Mesenchymal stem cell (in vitro differentiated cells and primary cell): ENCODE measurements at regions not wholly inside any gene's neighbourhood (a gene's known extent, or its start where the extent isn't known, plus 50 kb on each side); places are given as distances from the start of the nearest gene placed in this dataset.

ENCODE experiments used
- DNase-seq: peaks from one replicate; pipeline ENCODE4 v3.0.0-alpha.2; 2013
- H2AFZ ChIP-seq: one replicate; pipeline ENCODE4 v1.6.1; 2013; ENCODE audit warnings: low read depth, mild to moderate bottlenecking, control low read depth, inconsistent platforms, low read length, moderate library complexity
- H2AK5ac ChIP-seq: 2 replicates; pipeline ENCODE4 v1.6.1; 2013; ENCODE audit warnings: low read length, moderate library complexity, mild to moderate bottlenecking, inconsistent platforms; ENCODE audit not compliant: severe bottlenecking
- H2BK120ac ChIP-seq: one replicate; pipeline ENCODE4 v1.6.1; 2013; ENCODE audit warnings: low read depth, mild to moderate bottlenecking, inconsistent platforms, low read length, moderate library complexity
- H2BK12ac ChIP-seq, 2 experiments: one replicate each; pipeline ENCODE4 v1.6.1; 2013; ENCODE audit warnings: inconsistent platforms in 2 of 2, low read length in 2 of 2, mild to moderate bottlenecking in 2 of 2, moderate library complexity in 2 of 2, control low read depth in 1 of 2
- H2BK15ac ChIP-seq: one replicate; pipeline ENCODE4 v1.6.1; 2013; ENCODE audit warnings: mild to moderate bottlenecking, low read depth, inconsistent platforms; ENCODE audit not compliant: poor library complexity, severe bottlenecking
- H2BK5ac ChIP-seq: 2 replicates; pipeline ENCODE4 v1.6.1; 2013; ENCODE audit warnings: low read depth, mild to moderate bottlenecking, low read length, control low read depth, inconsistent platforms; ENCODE audit not compliant: poor library complexity, severe bottlenecking
- H3K14ac ChIP-seq, 2 experiments: one replicate each; pipeline ENCODE4 v1.6.1; 2013; ENCODE audit warnings: inconsistent platforms in 2 of 2, low read length in 2 of 2, control low read depth in 1 of 2, mild to moderate bottlenecking in 1 of 2, moderate library complexity in 1 of 2
- H3K18ac ChIP-seq, 2 experiments: one replicate each; pipeline ENCODE4 v1.6.1; 2013; ENCODE audit warnings: inconsistent platforms in 2 of 2, low read length in 2 of 2, control low read depth in 1 of 2, low read depth in 1 of 2, mild to moderate bottlenecking in 1 of 2
- H3K23ac ChIP-seq, 2 experiments: one replicate each; pipeline ENCODE4 v1.6.1; 2013; ENCODE audit warnings: inconsistent platforms in 2 of 2, low read length in 2 of 2, mild to moderate bottlenecking in 2 of 2, moderate library complexity in 2 of 2, control low read depth in 1 of 2
- H3K27ac ChIP-seq: 2 replicates; pipeline ENCODE4 v1.5.1; 2013; ENCODE audit warnings: mild to moderate bottlenecking, moderate library complexity, low read length, control low read depth, inconsistent platforms; ENCODE audit not compliant: poor library complexity, severe bottlenecking
- H3K27me3 ChIP-seq, 2 experiments: 2 replicates each; pipeline versions ENCODE4 v1.6.1 to v1.7.0; 2013; ENCODE audit warnings: low read length in 2 of 2, mild to moderate bottlenecking in 2 of 2, moderate library complexity in 2 of 2, control low read depth in 1 of 2, inconsistent platforms in 1 of 2; ENCODE audit not compliant: control insufficient read depth in 1 of 2, insufficient read depth in 1 of 2
- H3K36me3 ChIP-seq, 2 experiments: 2 replicates each; pipeline versions ENCODE4 v1.6.1 to v1.7.0; 2013; ENCODE audit warnings: low read length in 2 of 2, control low read depth in 1 of 2, inconsistent platforms in 1 of 2, low read depth in 1 of 2, mild to moderate bottlenecking in 1 of 2; ENCODE audit not compliant: insufficient read depth in 2 of 2, control insufficient read depth in 1 of 2
- H3K4ac ChIP-seq, 2 experiments: one replicate each; pipeline ENCODE4 v1.6.1; 2013; ENCODE audit warnings: inconsistent platforms in 2 of 2, low read length in 2 of 2, mild to moderate bottlenecking in 2 of 2, moderate library complexity in 2 of 2, control low read depth in 1 of 2, low read depth in 1 of 2
- H3K4me1 ChIP-seq: 2 replicates; pipeline ENCODE4 v1.6.1; 2013; ENCODE audit warnings: low read depth, low read length, control low read depth; ENCODE audit not compliant: control insufficient read depth, insufficient read depth
- H3K4me2 ChIP-seq: 2 replicates; pipeline ENCODE4 v1.6.1; 2013; ENCODE audit warnings: low read length, mild to moderate bottlenecking, inconsistent platforms; ENCODE audit not compliant: poor library complexity, severe bottlenecking
- H3K4me3 ChIP-seq, 2 experiments: 2 replicates each; pipeline versions ENCODE4 v1.5.1 to v1.7.0; 2013; ENCODE audit warnings: low read length in 2 of 2, mild to moderate bottlenecking in 2 of 2, control low read depth in 1 of 2, low read depth in 1 of 2; ENCODE audit not compliant: insufficient read depth in 1 of 2
- H3K79me1 ChIP-seq: replicated peaks from 2 replicates; pipeline ENCODE4 v1.6.1; 2013; ENCODE audit warnings: mild to moderate bottlenecking, control low read depth, low read length, inconsistent platforms; ENCODE audit not compliant: poor library complexity, severe bottlenecking
- H3K9ac ChIP-seq: 2 replicates; pipeline ENCODE4 v1.7.0; 2013; ENCODE audit warnings: mild to moderate bottlenecking, low read length, moderate library complexity
- H3K9me3 ChIP-seq: 2 replicates; pipeline ENCODE4 v1.7.0; 2013; ENCODE audit warnings: mild to moderate bottlenecking, low read length; ENCODE audit not compliant: control insufficient read depth
- H4K8ac ChIP-seq: one replicate; pipeline ENCODE4 v1.6.1; 2013; ENCODE audit warnings: inconsistent platforms, mild to moderate bottlenecking, low read length, moderate library complexity
- H4K91ac ChIP-seq: one replicate; pipeline ENCODE4 v1.6.1; 2013; ENCODE audit warnings: mild to moderate bottlenecking, low read length, inconsistent platforms
- WGBS: methylation state at CpG from one replicate; pipeline ENCODE4 v1.1.7; 2013; ENCODE audit warnings: mixed read lengths; 5-methylcytosine and 5-hydroxymethylcytosine counted together

DNA sequence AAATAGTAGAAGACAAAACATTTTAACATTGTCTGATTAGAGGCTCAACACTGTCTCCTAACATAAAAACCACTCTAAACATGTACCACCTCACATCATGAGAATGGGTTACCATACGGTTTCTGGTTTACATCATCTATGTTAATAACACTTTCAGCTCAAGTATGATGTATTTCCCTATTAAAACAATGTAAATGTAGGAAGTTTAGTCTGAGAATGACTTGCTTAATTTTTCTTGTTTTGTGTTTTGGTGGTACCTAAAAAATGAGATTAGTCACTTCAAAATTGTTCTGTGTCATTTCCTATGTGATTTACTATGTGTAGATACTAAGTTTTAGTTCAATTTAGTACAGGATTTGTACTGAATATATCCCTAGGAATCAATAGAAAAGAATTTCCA is 195.8 kb upstream of the SEMA3C start:
- Histone ChIP-seq H3K4me2 (no peak overlapping the region), H3K9me3 (no peaks in the 10 kb centered on the region), H2BK120ac (no peak overlapping the region), H4K8ac (no peak overlapping the region), H3K79me1 (no peaks in the 10 kb centered on the region), H2BK15ac (no peak overlapping the region), H3K23ac (no peak overlapping the region), H3K14ac (no peak overlapping the region), H2AFZ (no peak overlapping the region), H2AK5ac (no peak overlapping the region), H3K18ac (no peak overlapping the region), H4K91ac (no peak overlapping the region), H3K4me3 (no peak overlapping the region), H3K27ac (no peak overlapping the region), H3K4ac (no peak overlapping the region), H3K9ac (no peak overlapping the region), H3K27me3 (no peaks in the 10 kb centered on the region), H2BK12ac (no peak overlapping the region), H2BK5ac (no peak overlapping the region), H3K36me3 (no peaks in the 10 kb centered on the region), H3K4me1 (peaks cover 2% of the 10 kb centered on the region)
- WGBS = 33% methylated on average over 1 of the region's 1 CpG
- DNase-seq = no peak

DNA sequence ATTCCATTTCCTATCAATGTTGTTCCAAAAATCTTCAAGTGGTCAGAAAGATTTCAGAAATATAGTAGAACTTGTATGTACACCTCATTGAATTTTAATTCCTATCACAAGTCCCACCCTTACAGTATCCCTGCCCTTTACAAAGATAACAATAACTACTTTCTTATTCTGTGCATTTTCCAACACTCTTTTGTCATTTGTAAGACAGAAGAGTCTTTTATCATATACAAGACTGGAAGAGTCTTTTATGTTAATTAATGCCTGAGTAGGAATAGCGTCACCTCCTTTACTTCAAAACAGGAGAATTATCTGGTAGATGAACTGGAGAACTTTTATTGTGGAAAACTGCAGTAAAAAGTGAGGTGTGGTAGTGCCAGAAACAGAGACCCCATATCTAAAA is 193.9 kb upstream of the SEMA3C start:
- Histone ChIP-seq H3K9ac (no peak overlapping the region), H4K91ac (no peak overlapping the region), H4K8ac (no peak overlapping the region), H3K14ac (no peak overlapping the region), H2BK5ac (no peak overlapping the region), H3K4ac (no peak overlapping the region), H3K23ac (no peak overlapping the region), H3K27ac (no peak overlapping the region), H2BK15ac (no peak overlapping the region), H2BK120ac (no peak overlapping the region), H3K18ac (no peak overlapping the region), H3K9me3 (no peaks in the 10 kb centered on the region), H3K4me2 (no peak overlapping the region), H3K79me1 (no peaks in the 10 kb centered on the region), H3K36me3 (no peaks in the 10 kb centered on the region), H3K27me3 (no peaks in the 10 kb centered on the region), H2AK5ac (no peak overlapping the region), H3K4me1 (peaks cover 2% of the 10 kb centered on the region), H2BK12ac (no peak overlapping the region), H2AFZ (no peak overlapping the region), H3K4me3 (no peak overlapping the region)
- WGBS = no CpG with 5 or more reads among the region's 1 CpG
- no peak for DNase-seq

DNA sequence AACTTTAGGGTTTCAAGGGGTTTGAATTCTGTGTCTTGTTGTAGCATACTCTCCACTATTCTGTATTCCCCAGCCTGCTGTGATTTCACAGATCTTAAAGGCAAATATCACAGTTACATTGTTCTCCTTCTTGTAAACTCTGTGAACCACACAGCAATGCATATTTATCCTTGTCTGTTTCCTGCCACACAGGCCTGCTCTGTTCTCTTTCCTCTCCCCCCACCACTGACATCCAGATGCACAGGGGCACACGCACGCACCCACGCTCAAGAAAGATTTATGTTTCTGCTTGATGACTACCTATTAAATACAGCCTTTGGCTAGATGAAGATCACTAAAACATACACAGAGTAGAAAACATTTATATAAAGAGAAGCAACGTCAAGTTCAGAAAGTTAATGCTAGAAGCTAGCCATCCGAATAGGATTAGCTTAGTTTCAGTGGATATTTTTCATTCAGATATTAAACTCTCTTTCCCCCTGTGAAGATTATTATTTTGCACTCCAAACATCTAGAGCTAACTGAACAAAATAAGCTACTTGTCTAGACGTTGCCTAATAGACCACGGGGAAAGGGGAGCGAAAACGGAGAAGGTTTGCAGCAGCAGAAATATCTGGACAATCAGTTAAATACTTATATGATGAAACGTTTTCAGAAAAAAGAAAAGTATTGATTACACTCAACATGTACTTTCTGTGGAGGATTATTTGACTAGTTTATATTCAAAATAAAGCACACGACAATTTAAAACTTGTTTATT is 193.1 kb upstream of the SEMA3C start:
- Histone ChIP-seq H4K91ac (no peak overlapping the region), H3K79me1 (no peaks in the 10 kb centered on the region), H2BK5ac (no peak overlapping the region), H3K4me3 (no peak overlapping the region), H3K4me2 (no peak overlapping the region), H3K23ac (no peak overlapping the region), H3K18ac (no peak overlapping the region), H3K27me3 (no peaks in the 10 kb centered on the region), H2BK12ac (peak overlapping the region in 1 of 2 experiments; percentile 39), H2AFZ (no peak overlapping the region), H3K4ac (no peak overlapping the region), H3K4me1 (peaks cover 2% of the 10 kb centered on the region), H3K9ac (no peak overlapping the region), H3K27ac (peak overlapping the region; percentile 5), H3K36me3 (no peaks in the 10 kb centered on the region), H4K8ac (no peak overlapping the region), H2BK15ac (no peak overlapping the region), H2AK5ac (no peak overlapping the region), H3K9me3 (no peaks in the 10 kb centered on the region), H2BK120ac (no peak overlapping the region), H3K14ac (no peak overlapping the region)
- WGBS = 0% methylated on average over 2 of the region's 11 CpGs
- peak; percentile 84 for DNase-seq

DNA sequence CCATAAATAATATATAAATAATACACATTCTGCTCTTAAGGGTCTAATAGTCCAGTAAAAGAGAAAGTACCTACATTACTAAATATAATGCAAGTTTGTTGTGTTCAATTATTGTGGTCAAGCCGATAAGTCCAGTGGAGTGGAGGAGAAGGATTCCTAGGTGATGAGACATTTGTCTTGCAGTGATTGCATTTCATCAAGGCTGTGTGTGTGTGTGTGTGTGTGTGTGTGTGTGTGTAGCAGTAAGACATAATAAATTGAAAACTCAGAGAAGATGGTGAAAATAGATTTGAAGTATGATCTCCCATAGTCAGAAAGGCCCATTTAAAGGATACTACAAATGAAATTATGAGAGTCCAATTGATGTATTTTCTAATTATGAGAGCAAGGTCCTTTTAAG is 192.5 kb upstream of the SEMA3C start:
- H3K4me1 ChIP-seq = peaks cover 2% of the 10 kb centered on the region
- H2AFZ ChIP-seq = no peak overlapping the region
- H3K4me2 ChIP-seq = no peak overlapping the region
- no peak overlapping the region for H2AK5ac ChIP-seq
- no peak overlapping the region for H3K27ac ChIP-seq
- no peak overlapping the region for H2BK120ac ChIP-seq
- H4K91ac ChIP-seq = no peak overlapping the region
- H3K4ac ChIP-seq = no peak overlapping the region
- H2BK15ac ChIP-seq = no peak overlapping the region
- no peak overlapping the region for H3K14ac ChIP-seq
- no peak overlapping the region for H2BK12ac ChIP-seq
- 0% methylated on average over 1 of the region's 1 CpG for WGBS
- no peak overlapping the region for H2BK5ac ChIP-seq
- H4K8ac ChIP-seq = no peak overlapping the region
- H3K23ac ChIP-seq = no peak overlapping the region
- H3K36me3 ChIP-seq = no peaks in the 10 kb centered on the region
- H3K9me3 ChIP-seq = no peaks in the 10 kb centered on the region
- H3K18ac ChIP-seq = no peak overlapping the region
- H3K9ac ChIP-seq = no peak overlapping the region
- no peaks in the 10 kb centered on the region for H3K79me1 ChIP-seq
- peak; percentile 93 for DNase-seq
- no peak overlapping the region for H3K4me3 ChIP-seq
- H3K27me3 ChIP-seq = no peaks in the 10 kb centered on the region
